IMR-90 (cell line): ENCODE measurements at regions not wholly inside any gene's neighbourhood (a gene's known extent, or its start where the extent isn't known, plus 50 kb on each side); places are given as distances from the start of the nearest gene placed in this dataset.
"Not testable (repeated sequence)": the region's sequence is repeated elsewhere in the genome, so short reads cannot be mapped to it uniquely, and the experiment has no call there.

Experiments
- ATAC-seq: fragments of 200-7000 bp; cut with Tn5 transposase; 2 replicates; pipeline ENCODE4 v1.9.1; 2020; ENCODE audit warnings: low read depth, mild to moderate bottlenecking, moderate library complexity
- BruUV-seq: library from RNA; stranded (reverse); fragments of 400-500 nt; replicated peaks from 2 replicates; lab custom pipeline; 2021; lab: Mats Ljungman, UMichigan
- CTCF ChIA-PET: fragments of 300-600 bp; formaldehyde crosslinking; extraction: SDS; loops from one replicate; lab custom pipeline; 2021; ENCODE audit warnings: antibody characterized with exemption; lab: Yijun Ruan, JAX
- POLR2A ChIA-PET: fragments of 300-600 bp; sonication (Branson Sonifier 250); formaldehyde crosslinking; loops from one replicate; lab custom pipeline; 2022; ENCODE audit warnings: antibody characterized with exemption; ENCODE audit not compliant: unreplicated experiment; lab: Charles Lee
- DNase-seq: peaks from one replicate; pipeline ENCODE4 v3.0.0; 2013
- H2AFZ ChIP-seq: replicated peaks from 2 replicates; pipeline ENCODE3; 2013; ENCODE audit warnings: low read length, mild to moderate bottlenecking; ENCODE audit not compliant: poor library complexity
- H2AK5ac ChIP-seq: 2 replicates; pipeline ENCODE4 v1.6.1; 2013; ENCODE audit warnings: low read depth, low read length, inconsistent platforms
- H2AK9ac ChIP-seq: replicated peaks from 2 replicates; pipeline ENCODE3; 2013; ENCODE audit warnings: mild to moderate bottlenecking, low read depth, low read length, moderate library complexity; ENCODE audit not compliant: poor library complexity
- H2BK120ac ChIP-seq: 2 replicates; pipeline ENCODE4 v1.6.1; 2013; ENCODE audit warnings: low read depth, low read length, inconsistent platforms
- H2BK15ac ChIP-seq: 3 replicates; pipeline ENCODE4 v1.6.1; 2013; ENCODE audit warnings: low read depth, low read length, inconsistent platforms
- H2BK20ac ChIP-seq: 2 replicates; pipeline ENCODE4 v1.6.1; 2013; ENCODE audit warnings: low read depth, mild to moderate bottlenecking, inconsistent platforms, low read length, moderate library complexity
- H2BK5ac ChIP-seq: 2 replicates; pipeline ENCODE4 v1.6.1; 2013; ENCODE audit warnings: mild to moderate bottlenecking, low read depth, low read length, inconsistent platforms; ENCODE audit not compliant: poor library complexity, severe bottlenecking
- H3K14ac ChIP-seq: replicated peaks from 2 replicates; pipeline ENCODE4 v1.6.1; 2013; ENCODE audit warnings: low read depth, low read length, inconsistent platforms
- H3K18ac ChIP-seq: 2 replicates; pipeline ENCODE4 v1.6.1; 2013; ENCODE audit warnings: low read depth, low read length, control low read depth
- H3K23ac ChIP-seq: 2 replicates; pipeline ENCODE4 v1.6.1; 2013; ENCODE audit warnings: low read depth, low read length, inconsistent platforms
- H3K27ac ChIP-seq: 2 replicates; pipeline ENCODE4 v1.5.1; 2013; ENCODE audit warnings: mild to moderate bottlenecking, control low read depth, low read length; ENCODE audit not compliant: insufficient read depth
- H3K27me3 ChIP-seq: 2 replicates; pipeline ENCODE4 v1.6.1; 2013; ENCODE audit warnings: low read length; ENCODE audit not compliant: control insufficient read depth, insufficient read depth
- H3K36me3 ChIP-seq: 2 replicates; pipeline ENCODE4 v1.6.1; 2013; ENCODE audit warnings: low read length, mixed read lengths; ENCODE audit not compliant: control insufficient read depth, insufficient read depth
- H3K4ac ChIP-seq: 2 replicates; pipeline ENCODE4 v1.6.1; 2013; ENCODE audit warnings: low read depth, low read length, inconsistent platforms
- H3K4me1 ChIP-seq: 2 replicates; pipeline ENCODE4 v1.6.1; 2013; ENCODE audit warnings: low read length, mixed read lengths; ENCODE audit not compliant: control insufficient read depth, insufficient read depth
- H3K4me2 ChIP-seq: 2 replicates; pipeline ENCODE4 v1.6.1; 2013; ENCODE audit warnings: low read depth, mild to moderate bottlenecking, control low read depth, low read length, moderate library complexity
- H3K4me3 ChIP-seq: 2 replicates; pipeline ENCODE4 v1.5.1; 2013; ENCODE audit warnings: low read depth, mild to moderate bottlenecking, control low read depth, low read length, moderate library complexity; ENCODE audit not compliant: insufficient read depth
- H3K56ac ChIP-seq: 2 replicates; pipeline ENCODE4 v1.6.1; 2013; ENCODE audit warnings: low read length, inconsistent platforms; ENCODE audit not compliant: insufficient read depth; ENCODE audit errors: extremely low read depth
- H3K79me1 ChIP-seq, 2 experiments: 2 replicates each; pipeline ENCODE4 v1.6.1; 2013; ENCODE audit warnings: low read length in 2 of 2, inconsistent platforms in 1 of 2, low read depth in 1 of 2
- H3K9ac ChIP-seq: 2 replicates; pipeline ENCODE4 v1.6.1; 2013; ENCODE audit warnings: low read depth, low read length, control low read depth
- H3K9me1 ChIP-seq: 2 replicates; pipeline ENCODE4 v1.6.1; 2013; ENCODE audit warnings: low read length, inconsistent platforms; ENCODE audit not compliant: insufficient read depth
- H3K9me3 ChIP-seq: 2 replicates; pipeline ENCODE4 v1.6.1; 2013; ENCODE audit warnings: low read length; ENCODE audit not compliant: control insufficient read depth, insufficient read depth
- H4K20me1 ChIP-seq: 2 replicates; pipeline ENCODE4 v1.6.1; 2013; ENCODE audit warnings: low read length, inconsistent platforms; ENCODE audit not compliant: insufficient read depth
- H4K5ac ChIP-seq: 2 replicates; pipeline ENCODE4 v1.6.1; 2013; ENCODE audit warnings: mild to moderate bottlenecking, low read depth, low read length, control low read depth
- H4K8ac ChIP-seq, 2 experiments: 2 replicates each; pipeline ENCODE4 v1.6.1; 2013; ENCODE audit warnings: low read depth in 2 of 2, low read length in 2 of 2, control low read depth in 1 of 2, inconsistent platforms in 1 of 2
- H4K91ac ChIP-seq: 2 replicates; pipeline ENCODE4 v1.6.1; 2013; ENCODE audit warnings: low read depth, low read length, inconsistent platforms; ENCODE audit not compliant: insufficient read depth
- CTCF ChIP-seq: conservative IDR thresholded peaks from 2 replicates; pipeline ENCODE4 v1.5.1; 2012; ENCODE audit warnings: mild to moderate bottlenecking, low read depth, low read length, improper control_type of control experiment
- WGBS, 2 experiments: methylation state at CpG; one replicate each; pipeline versions ENCODE4 v1.1.5 to v1.1.7; 2013; ENCODE audit warnings: missing lambda C conversion rate in 2 of 2; ENCODE audit not compliant: insufficient read length in 1 of 2; ENCODE audit errors: extremely low coverage in 2 of 2; 5-methylcytosine and 5-hydroxymethylcytosine counted together
- dilution Hi-C: fragments of 300-500 bp; cut with HindIII; formaldehyde crosslinking; loops from one replicate; pipeline ENCODE4 v1.14.3; 2018; ENCODE audit warnings: low sequenced_read_pairs; ENCODE audit not compliant: unreplicated experiment
- in situ Hi-C: fragments of 300-500 bp; cut with MboI; formaldehyde crosslinking; loops from 3 replicates; pipeline ENCODE4 v1.14.3; 2019; ENCODE audit warnings: low sequenced_read_pairs, inconsistent platforms, mixed read lengths
- intact Hi-C: fragments of 100-400 bp; cut with micrococcal nuclease; formaldehyde crosslinking; loops from 2 replicates; pipeline ENCODE4 v1.10.0; 2022

- H3K4me3 ChIP-seq, DNase-seq, H2BK120ac ChIP-seq, H4K91ac ChIP-seq, H4K5ac ChIP-seq, H3K4ac ChIP-seq, H2AK9ac ChIP-seq, H3K9me1 ChIP-seq, H3K79me1 ChIP-seq, H3K56ac ChIP-seq, H2BK15ac ChIP-seq, H2BK5ac ChIP-seq, H3K4me2 ChIP-seq, H2BK20ac ChIP-seq, H3K9me3 ChIP-seq, ATAC-seq, H3K18ac ChIP-seq, H4K8ac ChIP-seq, H3K27ac ChIP-seq, dilution Hi-C loops, H3K36me3 ChIP-seq, H3K23ac ChIP-seq, H2AK5ac ChIP-seq, H3K9ac ChIP-seq, H3K4me1 ChIP-seq, H2AFZ ChIP-seq, H3K27me3 ChIP-seq, H4K20me1 ChIP-seq, H3K14ac ChIP-seq, BruUV-seq, in situ Hi-C loops, intact Hi-C loops, POLR2A ChIA-PET: not testable (repeated sequence)
- TF ChIP-seq CTCF = 0 out of 2 replicates have a peak, but pooled peaks have one; percentile 5
- WGBS, 2 experiments = 17% methylated on average over 1 of the region's 1 CpG; no CpG with 5 or more reads in 1 of the 2 experiments
- CTCF ChIA-PET = interaction anchor here (0.7 to 1.2 kb wide), 4 partner anchors 13 to 373 kb away, joined by 3 to 4 read pairs (median 3); no protein-coding TSS in a partner anchor
Measured at GRCh38 chr13:111440492-111440891, 120.0 kb downstream of the TEX29 start.
